ENCODE measurements at regions not wholly inside any gene's neighbourhood (a gene's known extent, or its start where the extent isn't known, plus 50 kb on each side); places are given as distances from the start of the nearest gene placed in this dataset.

DNA sequence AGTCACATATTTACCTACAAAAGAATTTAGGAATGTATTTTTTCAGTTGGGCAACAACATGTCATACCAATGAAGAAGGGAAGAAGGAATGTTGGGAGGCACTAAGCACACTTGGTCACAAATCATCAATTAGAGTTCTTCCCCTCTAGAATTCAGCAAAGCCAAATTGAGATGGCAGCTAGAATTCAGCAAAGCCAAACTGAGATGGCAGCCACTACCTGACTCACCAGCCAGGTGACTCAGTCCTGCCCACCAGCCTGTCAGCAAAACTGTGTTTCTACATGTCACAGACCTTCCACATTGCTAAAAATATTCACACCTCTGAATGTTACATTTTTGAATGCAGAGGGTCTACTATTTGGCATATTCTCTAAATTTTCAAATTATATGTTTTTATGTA lies 63.2 kb upstream of the NOCT start:
- no peaks in the 10 kb centered on the region for H3K27me3 ChIP-seq
- no peak overlapping the region for H3K27ac ChIP-seq
- no peak overlapping the region for H3K4me3 ChIP-seq
- intact Hi-C loops (cut with DNase I): no loop called here
- H3K4me1 ChIP-seq: no peaks in the 10 kb centered on the region
- no peaks in the 10 kb centered on the region for H3K9me3 ChIP-seq
- TF ChIP-seq, protein P1, sequence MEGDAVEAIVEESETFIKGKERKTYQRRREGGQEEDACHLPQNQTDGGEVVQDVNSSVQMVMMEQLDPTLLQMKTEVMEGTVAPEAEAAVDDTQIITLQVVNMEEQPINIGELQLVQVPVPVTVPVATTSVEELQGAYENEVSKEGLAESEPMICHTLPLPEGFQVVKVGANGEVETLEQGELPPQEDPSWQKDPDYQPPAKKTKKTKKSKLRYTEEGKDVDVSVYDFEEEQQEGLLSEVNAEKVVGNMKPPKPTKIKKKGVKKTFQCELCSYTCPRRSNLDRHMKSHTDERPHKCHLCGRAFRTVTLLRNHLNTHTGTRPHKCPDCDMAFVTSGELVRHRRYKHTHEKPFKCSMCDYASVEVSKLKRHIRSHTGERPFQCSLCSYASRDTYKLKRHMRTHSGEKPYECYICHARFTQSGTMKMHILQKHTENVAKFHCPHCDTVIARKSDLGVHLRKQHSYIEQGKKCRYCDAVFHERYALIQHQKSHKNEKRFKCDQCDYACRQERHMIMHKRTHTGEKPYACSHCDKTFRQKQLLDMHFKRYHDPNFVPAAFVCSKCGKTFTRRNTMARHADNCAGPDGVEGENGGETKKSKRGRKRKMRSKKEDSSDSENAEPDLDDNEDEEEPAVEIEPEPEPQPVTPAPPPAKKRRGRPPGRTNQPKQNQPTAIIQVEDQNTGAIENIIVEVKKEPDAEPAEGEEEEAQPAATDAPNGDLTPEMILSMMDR (IDR thresholded peaks at IDR 0.05): no peak
- no peak for TF ChIP-seq POLR2A (IDR thresholded peaks at IDR 0.05)
- DNase-seq (no peak), ATAC-seq (no peak)
- no peaks in the 10 kb centered on the region for H3K36me3 ChIP-seq (replicated peaks in 1 of 2; ENCODE audit: insufficient read depth in 1 of 2, low read depth in 2 of 2)

DNA sequence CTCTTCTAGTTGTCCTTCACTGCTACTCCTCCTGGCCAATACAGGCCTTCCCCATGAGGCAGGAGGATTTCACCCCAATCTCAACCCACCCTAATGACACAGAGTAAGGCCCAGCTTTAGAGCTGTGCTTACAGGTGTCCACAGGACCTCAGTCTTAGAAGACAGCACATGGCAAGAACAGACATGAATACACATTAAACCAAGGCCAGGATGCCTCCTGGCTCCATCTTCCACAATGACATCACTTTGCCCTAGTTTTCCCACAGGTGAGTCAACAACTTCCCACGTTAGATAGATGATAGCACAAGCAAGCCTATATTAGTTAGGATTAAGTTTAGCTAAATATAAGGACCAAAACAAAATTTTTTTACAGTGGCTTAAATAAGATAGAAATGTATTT lies 63.8 kb upstream of the NOCT start:
- Histone ChIP-seq H3K9me3 (no peaks in the 10 kb centered on the region), H3K4me1 (no peaks in the 10 kb centered on the region), H3K36me3 (replicated peaks in 1 of 2; ENCODE audit: insufficient read depth in 1 of 2, low read depth in 2 of 2) (no peaks in the 10 kb centered on the region), H3K27me3 (no peaks in the 10 kb centered on the region), H3K27ac (no peak overlapping the region), H3K4me3 (no peak overlapping the region)
- TF ChIP-seq, protein P1 (IDR thresholded peaks at IDR 0.05): no peak
- TF ChIP-seq POLR2A (IDR thresholded peaks at IDR 0.05): no peak
- intact Hi-C loops (cut with DNase I): no loop called here
- no peak for ATAC-seq
- DNase-seq: no peak
- WGBS, 2 donors: 54 to 62% methylated on average over 1 of the region's 1 CpG

DNA sequence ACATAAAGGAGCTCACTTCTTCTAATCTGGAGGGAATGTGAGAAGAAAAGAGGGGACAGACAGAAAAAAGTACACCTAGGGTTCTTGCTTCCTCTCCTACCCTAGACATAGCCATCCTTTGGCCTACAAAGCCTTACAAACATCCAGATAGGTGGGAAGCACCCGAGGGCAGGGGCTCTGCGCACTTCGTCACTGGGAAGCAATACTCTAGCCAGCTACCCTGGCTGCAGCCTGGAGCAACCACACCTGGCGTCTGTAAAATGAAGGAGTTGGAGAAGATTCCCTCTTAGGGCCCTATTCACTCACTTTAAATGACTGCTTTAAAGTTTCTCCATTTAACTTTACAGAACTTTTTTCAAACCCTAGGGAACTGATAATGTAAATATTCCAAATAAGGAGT lies 65.7 kb upstream of the NOCT start:
- Histone ChIP-seq H3K27me3 (no peaks in the 10 kb centered on the region), H3K36me3 (replicated peaks in 1 of 2; ENCODE audit: insufficient read depth in 1 of 2, low read depth in 2 of 2) (no peaks in the 10 kb centered on the region), H3K27ac (no peak overlapping the region), H3K9me3 (no peaks in the 10 kb centered on the region), H3K4me3 (no peak overlapping the region), H3K4me1 (no peaks in the 10 kb centered on the region)
- intact Hi-C loops (cut with DNase I): no loop called here
- no peak for ATAC-seq
- TF ChIP-seq, protein P1 (IDR thresholded peaks at IDR 0.05): no peak
- TF ChIP-seq POLR2A (IDR thresholded peaks at IDR 0.05): no peak
- no peak for DNase-seq
- WGBS, 2 donors: 58 to 84% methylated on average over 4 of the region's 4 CpGs

DNA sequence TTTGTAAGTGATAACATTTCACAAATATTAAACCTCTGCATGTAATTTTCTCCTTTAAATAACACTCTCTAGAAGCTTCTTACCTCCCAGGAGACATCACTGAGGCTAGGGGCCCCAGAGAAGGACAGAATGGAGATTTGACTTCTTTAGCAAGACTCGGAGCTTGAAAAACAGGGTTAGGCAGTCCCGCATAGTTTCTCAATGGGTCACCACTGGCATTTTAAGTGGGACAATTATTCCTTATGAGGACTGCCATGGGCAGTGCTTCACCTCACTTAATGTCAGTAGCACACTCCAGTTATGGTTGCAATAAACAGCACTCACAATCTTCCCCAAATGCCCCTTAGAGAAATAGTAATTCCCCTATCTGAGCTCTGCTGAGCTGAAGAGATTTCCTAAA lies 66.7 kb upstream of the NOCT start:
- intact Hi-C loops (cut with DNase I): no loop called here
- no peak overlapping the region for H3K27ac ChIP-seq
- no peaks in the 10 kb centered on the region for H3K9me3 ChIP-seq
- DNase-seq (no peak), ATAC-seq (no peak)
- H3K27me3 ChIP-seq: no peaks in the 10 kb centered on the region
- H3K36me3 ChIP-seq (replicated peaks in 1 of 2; ENCODE audit: insufficient read depth in 1 of 2, low read depth in 2 of 2): no peaks in the 10 kb centered on the region
- no peak for TF ChIP-seq POLR2A (IDR thresholded peaks at IDR 0.05)
- TF ChIP-seq, protein P1 (IDR thresholded peaks at IDR 0.05): no peak
- H3K4me1 ChIP-seq: no peaks in the 10 kb centered on the region
- no peak overlapping the region for H3K4me3 ChIP-seq
- WGBS, 2 donors: 84 to 100% methylated on average over 2 of the region's 2 CpGs

DNA sequence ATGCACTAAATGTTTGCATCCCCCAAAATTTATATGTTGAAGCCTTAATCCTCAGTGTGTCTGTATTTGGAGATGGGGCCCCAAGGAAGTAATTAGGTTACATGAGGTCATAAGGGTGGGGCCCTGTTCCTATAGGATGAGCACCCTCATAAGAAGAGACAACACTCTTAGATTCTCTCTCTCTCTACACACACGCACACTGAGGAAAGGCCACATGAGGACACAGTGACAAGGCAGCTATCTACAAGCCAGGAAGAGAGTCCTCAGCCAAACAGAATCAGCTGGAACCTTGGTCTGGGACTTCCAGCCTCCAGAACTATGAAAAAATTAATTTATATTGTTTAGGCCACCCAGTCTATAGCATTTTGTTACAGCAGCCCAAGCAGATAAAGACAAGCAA lies 69.3 kb upstream of the NOCT start:
- H3K9me3 ChIP-seq: no peaks in the 10 kb centered on the region
- H3K27me3 ChIP-seq: no peaks in the 10 kb centered on the region
- 71 to 91% methylated on average over 1 of the region's 1 CpG for WGBS, 2 donors
- no peak overlapping the region for H3K4me3 ChIP-seq
- H3K36me3 ChIP-seq (replicated peaks in 1 of 2; ENCODE audit: insufficient read depth in 1 of 2, low read depth in 2 of 2): no peaks in the 10 kb centered on the region
- TF ChIP-seq, protein P1 (IDR thresholded peaks at IDR 0.05): no peak
- no peak for TF ChIP-seq POLR2A (IDR thresholded peaks at IDR 0.05)
- no peak for DNase-seq
- intact Hi-C loops (cut with DNase I): no loop called here
- no peaks in the 10 kb centered on the region for H3K4me1 ChIP-seq
- ATAC-seq: no peak
- no peak overlapping the region for H3K27ac ChIP-seq
